B cell (primary cell): ENCODE measurements at regions not wholly inside any gene's neighbourhood (a gene's known extent, or its start where the extent isn't known, plus 50 kb on each side); places are given as distances from the start of the nearest gene placed in this dataset.

Experiments used
- ATAC-seq: fragments of 200-7000 bp; cut with Tn5 transposase; one replicate; pipeline ENCODE4 v1.10.0; 2021; ENCODE audit warnings: low read depth, mild to moderate bottlenecking, moderate number of reproducible peaks, moderate library complexity
- CTCF ChIA-PET: fragments of 350-600 bp; sonication (Branson Sonifier 250); formaldehyde crosslinking; loops from one replicate; lab custom pipeline; 2021; ENCODE audit warnings: antibody characterized with exemption, inconsistent platforms; lab: Charles Lee
- POLR2A ChIA-PET: fragments of 350-600 bp; sonication (Branson Sonifier 250); formaldehyde crosslinking; loops from one replicate; lab custom pipeline; 2021; ENCODE audit warnings: antibody characterized with exemption; lab: Charles Lee
- DNase-seq: peaks from one replicate; pipeline ENCODE4 v3.0.0; 2013
- H2AFZ ChIP-seq: 2 replicates; pipeline ENCODE4 v1.6.1; 2012; ENCODE audit warnings: mild to moderate bottlenecking, low read depth, low read length; ENCODE audit not compliant: insufficient read depth, poor library complexity, severe bottlenecking
- H3K27ac ChIP-seq, 2 donors: 1 replicate in 1 of 2; 2 replicates in 1 of 2; pipeline ENCODE4 v1.5.1; 2012 to 2013; ENCODE audit warnings: low read length in 2 of 2, mild to moderate bottlenecking in 2 of 2, moderate library complexity in 1 of 2
- H3K27me3 ChIP-seq, 4 experiments: fragments of 200-600 bp in 1 of 4; sonication (generic) in 1 of 4; replicated peaks in 1 of 4; 1 replicate in 2 of 4; 2 replicates in 2 of 4; pipeline versions ENCODE4 v1.6.1 to v1.7.0; 2013 to 2016; ENCODE audit warnings: low read length in 3 of 4, mild to moderate bottlenecking in 2 of 4, mixed read lengths in 1 of 4, moderate library complexity in 1 of 4; ENCODE audit not compliant: insufficient read depth in 4 of 4, control insufficient read depth in 3 of 4; ENCODE audit errors: control extremely low read depth in 1 of 4
- H3K36me3 ChIP-seq, 2 experiments: replicated peaks in 1 of 2; 1 replicate in 1 of 2; 2 replicates in 1 of 2; pipeline versions ENCODE4 v1.6.1 to v1.7.1; 2013; ENCODE audit warnings: low read length in 1 of 2; ENCODE audit not compliant: insufficient read depth in 2 of 2, control insufficient read depth in 1 of 2; ENCODE audit errors: control extremely low read depth in 1 of 2, extremely low read depth in 1 of 2
- H3K4me1 ChIP-seq, 2 donors: fragments of 200-600 bp in 1 of 2; sonication (generic) in 1 of 2; 1 replicate in 1 of 2; 2 replicates in 1 of 2; pipeline versions ENCODE4 v1.5.1 to v1.6.1; 2013 to 2017; ENCODE audit warnings: low read length in 2 of 2; ENCODE audit not compliant: control insufficient read depth in 2 of 2, insufficient read depth in 2 of 2
- H3K4me2 ChIP-seq: replicated peaks from 2 replicates; pipeline ENCODE3; 2012; ENCODE audit warnings: mild to moderate bottlenecking, low read depth, low read length; ENCODE audit not compliant: poor library complexity, severe bottlenecking
- H3K4me3 ChIP-seq, 5 experiments: fragments of 200-600 bp in 1 of 5; sonication (generic) in 1 of 5; 1 replicate in 3 of 5; 2 replicates in 2 of 5; pipeline versions ENCODE4 v1.5.1 to v1.7.0; 2011 to 2016; ENCODE audit warnings: low read length in 4 of 5, mild to moderate bottlenecking in 4 of 5, low read depth in 2 of 5, control low read depth in 1 of 5, moderate library complexity in 1 of 5; ENCODE audit not compliant: insufficient read depth in 1 of 5; ENCODE audit errors: control extremely low read depth in 1 of 5, extremely low read depth in 1 of 5
- H3K79me2 ChIP-seq: fragments of 200-600 bp; sonication (generic); one replicate; pipeline ENCODE4 v1.6.0; 2016; ENCODE audit warnings: low read length; ENCODE audit not compliant: control insufficient read depth, insufficient read depth
- H3K9ac ChIP-seq: fragments of 200-600 bp; sonication (generic); 2 replicates; pipeline ENCODE4 v1.6.1; 2017; ENCODE audit warnings: mild to moderate bottlenecking, low read length, moderate library complexity
- H3K9me3 ChIP-seq, 3 donors: one replicate each; pipeline versions ENCODE4 v1.6.1 to v1.7.1; 2013; ENCODE audit warnings: low read length in 2 of 3; ENCODE audit not compliant: control insufficient read depth in 2 of 3, insufficient read depth in 1 of 3; ENCODE audit errors: control extremely low read depth in 1 of 3
- H4K20me1 ChIP-seq: 2 replicates; pipeline ENCODE4 v1.6.0; 2012; ENCODE audit warnings: mild to moderate bottlenecking, low read length; ENCODE audit not compliant: insufficient read depth, control insufficient read depth, poor library complexity, severe bottlenecking
- H3K27ac Mint-ChIP-seq: one replicate; pipeline ENCODE4 v1.8.0; 2021; ENCODE audit warnings: mixed read lengths
- H3K27me3 Mint-ChIP-seq: one replicate; pipeline ENCODE4 v1.8.0; 2021; ENCODE audit warnings: mixed read lengths
- H3K4me1 Mint-ChIP-seq: one replicate; pipeline ENCODE4 v1.8.0; 2021; ENCODE audit warnings: mixed read lengths
- H3K4me3 Mint-ChIP-seq: one replicate; pipeline ENCODE4 v1.8.0; 2021; ENCODE audit warnings: mixed read lengths
- H3K9me3 Mint-ChIP-seq: one replicate; pipeline ENCODE4 v1.8.0; 2022; ENCODE audit warnings: mixed read lengths; ENCODE audit not compliant: insufficient read depth
- EZH2 ChIP-seq: IDR thresholded peaks from 2 replicates; pipeline ENCODE4 v1.6.1; 2012; ENCODE audit warnings: borderline replicate concordance, low read depth, mild to moderate bottlenecking, moderate library complexity, low read length; ENCODE audit not compliant: insufficient read depth, poor library complexity, severe bottlenecking
- WGBS: methylation state at CpG from one replicate; pipeline ENCODE4 v1.1.5; 2013; ENCODE audit warnings: missing lambda C conversion rate; ENCODE audit not compliant: insufficient coverage; 5-methylcytosine and 5-hydroxymethylcytosine counted together
- intact Hi-C: fragments of 100-400 bp; cut with micrococcal nuclease; formaldehyde crosslinking; loops from one replicate; pipeline ENCODE4 v1.10.0; 2022
- TF ChIP-seq, protein P1 (sequence below): fragments of 200-600 bp; IDR thresholded peaks from one replicate; pipeline ENCODE4 v1.8.0; 2022; ENCODE audit warnings: antibody characterized with exemption, mild to moderate bottlenecking

DNA sequence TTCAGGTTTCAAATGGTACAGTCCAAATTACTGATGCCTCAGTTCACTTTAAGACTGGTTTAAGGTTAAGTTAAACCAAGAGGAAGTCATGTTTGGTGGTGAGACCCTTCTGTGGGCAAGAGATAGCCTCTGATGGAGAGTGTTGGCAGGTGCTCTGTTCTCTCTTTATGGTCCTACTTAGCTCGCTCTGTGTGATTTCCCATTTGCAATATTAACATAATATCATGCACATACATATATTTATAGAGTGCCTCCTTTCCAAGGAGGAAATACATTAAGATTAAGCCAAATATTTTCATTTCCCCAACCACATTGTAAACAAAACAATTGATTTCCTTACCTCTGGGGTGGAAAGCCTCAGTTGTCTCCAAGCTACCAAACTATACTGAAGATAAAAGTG, 222.4 kb downstream of the PIK3C3 start:
- no CpG with 5 or more reads among the region's 1 CpG for WGBS
- H3K27ac Mint-ChIP-seq, result no peak overlapping the region
- no peaks in the 10 kb centered on the region for H3K9me3 Mint-ChIP-seq
- intact Hi-C loops, result no loop called here
- H3K4me1 Mint-ChIP-seq, result no peaks in the 10 kb centered on the region
- Histone ChIP-seq H3K36me3 (no peaks in the 10 kb centered on the region), H3K27me3 (no peaks in the 10 kb centered on the region), H3K27ac (no peak overlapping the region), H3K4me1 (no peaks in the 10 kb centered on the region), H3K4me3 (no peak overlapping the region), H3K79me2 (no peaks in the 10 kb centered on the region), H3K9me3 (no peaks in the 10 kb centered on the region), H4K20me1 (no peaks in the 10 kb centered on the region), H2AFZ (no peak overlapping the region), H3K4me2 (no peak overlapping the region), H3K9ac (no peak overlapping the region)
- ATAC-seq (no peak), DNase-seq (no peak)
- ChIA-PET POLR2A (no interaction called here), CTCF (no interaction called here)
- no peak overlapping the region for H3K4me3 Mint-ChIP-seq
- H3K27me3 Mint-ChIP-seq, result peaks cover 4% of the 10 kb centered on the region
- TF ChIP-seq, protein P1, sequence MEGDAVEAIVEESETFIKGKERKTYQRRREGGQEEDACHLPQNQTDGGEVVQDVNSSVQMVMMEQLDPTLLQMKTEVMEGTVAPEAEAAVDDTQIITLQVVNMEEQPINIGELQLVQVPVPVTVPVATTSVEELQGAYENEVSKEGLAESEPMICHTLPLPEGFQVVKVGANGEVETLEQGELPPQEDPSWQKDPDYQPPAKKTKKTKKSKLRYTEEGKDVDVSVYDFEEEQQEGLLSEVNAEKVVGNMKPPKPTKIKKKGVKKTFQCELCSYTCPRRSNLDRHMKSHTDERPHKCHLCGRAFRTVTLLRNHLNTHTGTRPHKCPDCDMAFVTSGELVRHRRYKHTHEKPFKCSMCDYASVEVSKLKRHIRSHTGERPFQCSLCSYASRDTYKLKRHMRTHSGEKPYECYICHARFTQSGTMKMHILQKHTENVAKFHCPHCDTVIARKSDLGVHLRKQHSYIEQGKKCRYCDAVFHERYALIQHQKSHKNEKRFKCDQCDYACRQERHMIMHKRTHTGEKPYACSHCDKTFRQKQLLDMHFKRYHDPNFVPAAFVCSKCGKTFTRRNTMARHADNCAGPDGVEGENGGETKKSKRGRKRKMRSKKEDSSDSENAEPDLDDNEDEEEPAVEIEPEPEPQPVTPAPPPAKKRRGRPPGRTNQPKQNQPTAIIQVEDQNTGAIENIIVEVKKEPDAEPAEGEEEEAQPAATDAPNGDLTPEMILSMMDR, result no peak
- TF ChIP-seq EZH2, result no peak

DNA sequence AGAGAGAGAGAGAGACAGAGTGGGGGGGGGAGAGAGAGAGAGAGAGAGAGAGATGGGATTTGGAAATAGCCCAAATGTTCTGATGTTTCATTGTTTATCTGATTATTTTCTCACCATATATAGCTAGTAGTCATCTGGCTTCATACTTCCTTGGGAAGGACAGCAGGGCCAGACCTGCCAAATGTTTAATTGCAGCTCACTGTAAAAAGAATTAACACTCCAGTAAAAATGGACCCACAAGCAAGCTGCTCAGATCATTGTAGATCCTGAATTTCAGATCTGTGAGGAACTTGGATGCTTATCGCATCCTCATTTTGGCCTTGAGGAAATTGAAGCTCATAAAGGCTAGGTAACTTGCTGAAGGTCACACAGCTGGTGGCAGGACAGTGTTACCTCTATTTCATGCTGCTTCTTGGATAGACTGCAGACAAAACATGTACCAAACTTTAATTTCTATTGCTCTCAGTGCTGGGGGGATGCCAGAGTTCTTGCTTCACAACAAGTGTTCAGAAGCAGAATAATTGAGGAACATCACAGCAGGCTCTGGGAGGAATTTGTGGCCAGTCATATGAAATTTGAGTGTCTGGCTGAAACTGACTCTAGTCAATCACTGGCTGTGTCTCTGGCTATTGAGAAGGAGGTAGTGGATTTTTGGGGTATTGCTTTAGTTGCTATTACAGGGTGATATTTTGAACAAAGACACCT, 223.5 kb downstream of the PIK3C3 start:
- H3K9me3 Mint-ChIP-seq, result no peaks in the 10 kb centered on the region

More for the DNA sequence above, 223.5 kb downstream of the PIK3C3 start:
- H3K4me1 Mint-ChIP-seq, result no peaks in the 10 kb centered on the region
- ChIA-PET POLR2A (no interaction called here), CTCF (no interaction called here)
- Histone ChIP-seq H3K4me3 (no peak overlapping the region), H4K20me1 (no peaks in the 10 kb centered on the region), H3K9me3 (no peaks in the 10 kb centered on the region), H3K36me3 (no peaks in the 10 kb centered on the region), H3K4me2 (no peak overlapping the region), H3K79me2 (no peaks in the 10 kb centered on the region), H3K27ac (no peak overlapping the region), H3K4me1 (no peaks in the 10 kb centered on the region), H2AFZ (no peak overlapping the region), H3K27me3 (no peaks in the 10 kb centered on the region), H3K9ac (no peak overlapping the region)
- no peak for TF ChIP-seq EZH2
- TF ChIP-seq, protein P1, result no peak
- intact Hi-C loops, result no loop called here
- ATAC-seq (no peak), DNase-seq (no peak)
- no peak overlapping the region for H3K4me3 Mint-ChIP-seq
- peaks cover 4% of the 10 kb centered on the region for H3K27me3 Mint-ChIP-seq
- H3K27ac Mint-ChIP-seq, result no peak overlapping the region
- WGBS, result 100% methylated on average over 1 of the region's 1 CpG
